ENCODE measurements at regions not wholly inside any gene's neighbourhood (a gene's known extent, or its start where the extent isn't known, plus 50 kb on each side); places are given as distances from the start of the nearest gene placed in this dataset.

- TF ChIP-seq ESRRA (CRISPR knock-in tag; IDR thresholded peaks at IDR 0.05; ENCODE audit: borderline replicate concordance): no peak
- no peak for TF ChIP-seq TCF7 (CRISPR knock-in tag; IDR thresholded peaks at IDR 0.05; ENCODE audit: low read depth)
- no peak for TF ChIP-seq USF2 (CRISPR knock-in tag; IDR thresholded peaks at IDR 0.05)
- no peak for TF ChIP-seq CTCF (IDR thresholded peaks at IDR 0.05)
- TF ChIP-seq ETV6 (CRISPR knock-in tag; IDR thresholded peaks at IDR 0.05): no peak
- TF ChIP-seq CBFB (CRISPR knock-in tag; IDR thresholded peaks at IDR 0.05; ENCODE audit: low read depth): no peak
Measured at GRCh38 chr9:3054017-3054586, 210.2 kb upstream of the PUM3 start.

Data from WTC11 (cell line).